GM19351 (cell line): ENCODE measurements at regions not wholly inside any gene's neighbourhood (a gene's known extent, or its start where the extent isn't known, plus 50 kb on each side); places are given as distances from the start of the nearest gene placed in this dataset.

ENCODE experiments used
- ATAC-seq: cut with Tn5 transposase; IDR thresholded peaks from one replicate; pipeline ENCODE4 v1.9.1; 2021; ENCODE audit warnings: mild to moderate bottlenecking, moderate library complexity; ENCODE audit not compliant: unreplicated experiment

- no peak for ATAC-seq
These were observed 61.1 kb upstream of the PPP2R5A start for GRCh38 chr1:212224102-212224501.

DNA sequence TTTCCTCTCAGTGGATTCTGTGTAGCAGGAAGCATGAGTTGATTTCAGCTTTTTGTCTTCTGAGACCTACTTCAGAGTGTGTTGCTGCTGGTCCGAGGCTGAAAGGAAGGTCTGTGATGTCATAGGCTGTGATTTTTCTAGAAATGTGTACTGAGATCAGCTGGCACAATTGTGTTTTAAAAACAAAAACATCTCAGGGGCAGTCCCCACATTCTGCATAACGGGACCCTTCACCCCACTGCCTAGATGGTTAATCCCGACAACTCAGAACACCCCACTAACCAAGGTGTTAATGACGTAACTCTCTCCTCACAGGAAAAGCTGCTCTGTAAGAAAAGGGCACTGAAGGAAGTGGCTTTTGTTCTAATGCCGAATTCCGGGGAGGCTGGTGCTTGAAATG lies 59.8 kb upstream of the PPP2R5A start:
- peak; percentile 45 for ATAC-seq

GRCh38 chr1:212225871-212226302 lies 59.3 kb upstream of the PPP2R5A start:
- ATAC-seq, result no peak

DNA sequence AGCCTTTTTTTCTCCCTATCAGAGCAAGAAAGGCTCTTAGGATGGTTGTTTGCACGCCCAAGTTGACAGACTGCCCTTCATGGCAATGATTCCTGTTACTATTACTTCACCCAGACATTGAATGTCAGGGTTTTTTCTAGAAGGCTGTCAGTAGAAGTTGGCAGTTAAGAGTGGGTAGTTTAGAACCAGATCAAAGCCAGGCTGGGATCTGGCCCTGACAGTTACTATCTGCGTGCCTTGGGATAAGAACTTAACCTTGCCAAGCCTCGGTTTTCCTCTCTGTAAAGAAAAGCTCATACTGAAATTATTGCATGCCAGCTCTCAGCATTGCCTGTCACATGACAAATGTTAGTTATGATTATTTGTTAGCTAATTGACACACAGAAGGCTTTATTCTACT lies 58.7 kb upstream of the PPP2R5A start:
- ATAC-seq, result no peak

GRCh38 chr1:212228076-212228475 lies 57.1 kb upstream of the PPP2R5A start:
- no peak for ATAC-seq

DNA sequence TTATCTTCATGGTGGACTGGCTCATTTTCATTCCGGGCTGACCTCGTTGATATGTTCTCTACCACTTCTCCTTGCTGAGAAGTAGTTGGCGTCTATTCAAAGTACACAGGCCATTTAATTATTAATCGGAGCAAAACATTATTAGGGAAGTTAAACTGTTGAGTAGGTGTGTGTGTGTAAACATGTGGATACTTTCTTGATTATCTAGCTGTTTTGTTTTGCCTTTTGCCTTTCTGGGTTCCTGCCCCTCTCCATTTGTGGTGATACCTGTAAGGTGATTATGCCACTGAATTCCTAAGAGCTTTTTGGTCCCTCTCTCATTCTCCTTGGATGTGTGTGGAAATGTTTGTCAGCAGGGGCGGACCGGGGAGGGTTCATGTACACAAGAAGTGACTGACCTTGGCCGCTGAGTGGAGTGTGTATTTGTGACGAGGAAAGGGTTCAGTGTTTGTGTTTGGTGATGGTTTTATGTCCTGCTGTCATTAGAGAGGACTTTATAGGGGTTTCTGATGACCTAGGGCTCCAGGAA lies 56.6 kb upstream of the PPP2R5A start:
- ATAC-seq, result no peak

GRCh38 chr1:212229654-212230053 lies 55.6 kb upstream of the PPP2R5A start:
- no peak for ATAC-seq

DNA sequence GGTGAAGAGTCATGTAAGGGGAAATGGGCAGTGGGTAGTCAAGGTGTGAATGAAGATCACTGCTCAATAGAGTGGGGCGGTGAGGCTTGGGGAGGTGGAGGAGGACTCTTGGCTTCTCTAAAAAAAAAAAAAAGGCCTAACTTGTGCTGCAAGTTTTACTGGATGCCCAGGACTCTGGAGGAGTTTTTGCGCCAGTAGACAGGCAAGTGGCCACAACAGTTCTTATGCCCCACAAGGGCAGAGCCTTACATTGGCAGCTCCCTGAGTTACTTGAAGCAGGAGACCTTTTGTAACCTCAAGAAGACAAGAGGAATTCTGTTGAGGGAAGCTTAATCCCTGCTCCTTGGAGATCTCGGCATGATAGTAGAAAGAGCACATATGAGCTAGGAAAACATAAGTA lies 54.9 kb upstream of the PPP2R5A start:
- ATAC-seq, result no peak

GRCh38 chr1:212231372-212231771 lies 53.8 kb upstream of the PPP2R5A start:
- no peak for ATAC-seq

- no peak for ATAC-seq
These were observed 53.1 kb upstream of the PPP2R5A start for GRCh38 chr1:212232090-212232489.

GRCh38 chr1:212233321-212233720 lies 51.9 kb upstream of the PPP2R5A start:
- no peak for ATAC-seq

GRCh38 chr1:212234431-212235395 lies 50.5 kb upstream of the PPP2R5A start:
- ATAC-seq, result peak; percentile 78
